Right lung (tissue), 2 donors: ENCODE measurements at regions not wholly inside any gene's neighbourhood (a gene's known extent, or its start where the extent isn't known, plus 50 kb on each side); places are given as distances from the start of the nearest gene placed in this dataset.
"Not testable (repeated sequence)": the region's sequence is repeated elsewhere in the genome, so short reads cannot be mapped to it uniquely, and the experiment has no call there.

Source experiments
- DNase-seq, 2 donors: peaks; one replicate each; pipeline ENCODE4 v3.0.0-alpha.2; 2013

DNA sequence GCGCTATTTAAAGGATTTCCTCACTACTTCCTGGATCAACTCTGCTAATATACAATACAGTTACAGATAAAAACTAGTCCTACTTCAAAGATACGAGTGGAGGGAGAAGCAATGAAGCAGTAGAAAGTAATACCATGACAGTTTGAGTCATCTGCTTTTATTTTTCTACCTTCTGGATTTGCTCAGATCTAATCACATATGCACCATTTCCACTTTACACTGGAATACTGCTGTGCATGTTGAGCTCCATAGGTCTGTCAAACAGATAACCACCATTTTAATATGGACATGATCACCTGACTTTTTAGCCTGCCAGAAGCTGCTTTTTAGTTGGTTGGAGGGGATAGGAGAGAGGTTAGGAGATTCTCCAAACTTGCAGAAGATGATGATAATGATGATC lies 92.5 kb downstream of the MMUT start:
- no peak for DNase-seq

- no peak for DNase-seq
These were observed 96.5 kb downstream of the MMUT start for GRCh38 chr6:49366539-49366938.

GRCh38 chr6:49348561-49348960 lies 114.5 kb downstream of the MMUT start:
- DNase-seq, result no peak

DNA sequence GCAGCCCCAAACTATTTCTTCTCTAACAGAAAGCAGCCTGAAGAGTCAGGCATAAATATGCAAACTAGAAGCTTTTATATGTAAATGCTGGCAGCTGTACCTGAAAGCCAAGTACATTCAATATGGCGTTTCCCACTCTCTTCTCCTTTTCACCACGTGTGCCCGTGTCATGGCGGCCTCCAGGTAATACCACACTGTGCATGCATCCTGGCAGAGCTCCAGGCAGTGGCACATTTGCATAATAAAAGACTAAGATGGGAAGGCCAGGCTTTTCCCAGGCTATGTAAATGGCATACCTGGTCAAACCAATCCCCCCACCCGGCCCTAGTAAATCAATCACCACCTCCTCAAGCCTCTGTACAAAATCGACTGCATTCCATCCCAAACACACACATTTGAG lies 120.6 kb downstream of the MMUT start:
- no peak for DNase-seq

DNA sequence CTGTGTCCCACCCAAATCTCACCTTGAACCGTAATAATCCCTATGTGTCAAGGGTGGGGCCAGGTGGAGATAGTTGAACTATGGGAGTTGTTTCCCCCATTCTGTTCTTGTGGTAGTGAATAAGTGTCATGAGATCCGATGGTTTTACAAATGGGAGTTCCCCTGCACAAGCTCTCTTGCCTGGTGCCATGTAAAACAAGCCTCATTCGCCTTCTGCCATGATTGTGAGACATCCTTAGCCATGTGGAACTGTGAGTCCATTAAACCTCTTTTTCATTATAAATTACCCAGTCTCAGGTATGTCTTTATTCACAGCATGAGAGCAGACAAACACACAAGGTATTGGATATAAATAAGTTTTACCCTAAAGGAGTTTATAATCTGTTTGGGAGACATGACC lies 121.2 kb downstream of the MMUT start:
- no peak for DNase-seq

DNA sequence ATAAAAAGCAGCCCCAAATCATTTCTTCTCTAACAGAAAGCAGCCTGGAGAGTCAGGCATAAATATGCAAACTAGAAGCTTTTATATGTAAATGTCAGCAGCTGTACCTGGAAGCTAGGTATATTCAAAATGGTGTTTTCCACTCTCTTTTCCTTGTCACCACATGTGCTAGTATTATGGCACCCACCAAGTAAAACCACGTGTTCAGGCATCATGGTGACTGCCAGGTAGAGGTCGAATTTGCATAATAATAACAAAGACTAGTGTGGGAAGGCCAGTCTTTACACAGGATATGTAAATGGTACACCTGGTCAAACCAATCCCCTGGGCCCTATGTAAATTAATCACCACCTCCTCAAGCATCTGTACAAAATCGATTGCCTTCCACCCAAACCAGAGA lies 124.0 kb downstream of the MMUT start:
- no peak for DNase-seq

DNA sequence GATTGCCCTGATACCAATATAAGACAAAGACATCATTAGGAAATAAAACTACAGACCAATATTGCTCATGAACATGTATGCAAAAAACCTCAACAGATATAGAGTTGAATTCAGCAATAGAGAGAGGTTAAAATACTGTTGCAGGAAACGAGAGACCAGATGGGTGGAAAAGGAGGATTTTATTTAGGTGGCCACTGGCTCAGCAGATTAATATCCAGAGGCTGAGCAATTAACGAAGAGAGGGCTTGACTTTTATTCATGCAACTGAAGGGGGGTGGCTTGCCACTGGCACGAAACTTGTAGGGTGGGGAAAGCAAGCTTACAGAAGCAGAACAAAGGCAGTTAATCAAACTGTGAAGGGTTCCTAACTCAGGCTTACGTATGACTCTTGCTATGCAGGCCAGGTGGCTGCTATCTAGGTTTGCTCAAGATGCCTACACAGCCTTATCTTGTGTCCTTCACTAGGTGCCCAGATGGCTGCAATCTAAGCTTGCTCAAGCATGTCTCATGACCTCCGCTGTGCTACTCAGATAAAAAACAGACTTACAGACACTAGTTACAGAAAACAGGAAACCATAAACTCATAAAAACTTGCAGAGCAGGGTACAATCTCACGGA lies 126.4 kb downstream of the MMUT start:
- no peak for DNase-seq

- DNase-seq, result no peak
These were observed 129.5 kb downstream of the MMUT start for GRCh38 chr6:49333345-49334125.

- DNase-seq, result no peak
These were observed 130.3 kb downstream of the MMUT start for GRCh38 chr6:49332781-49333180.

GRCh38 chr6:49329186-49329585 lies 133.9 kb downstream of the MMUT start:
- DNase-seq, result peak in 1 of 2 donors; percentile 8

GRCh38 chr6:49328051-49328744 lies 134.9 kb downstream of the MMUT start:
- DNase-seq, result peak; percentile 16 to 19

DNA sequence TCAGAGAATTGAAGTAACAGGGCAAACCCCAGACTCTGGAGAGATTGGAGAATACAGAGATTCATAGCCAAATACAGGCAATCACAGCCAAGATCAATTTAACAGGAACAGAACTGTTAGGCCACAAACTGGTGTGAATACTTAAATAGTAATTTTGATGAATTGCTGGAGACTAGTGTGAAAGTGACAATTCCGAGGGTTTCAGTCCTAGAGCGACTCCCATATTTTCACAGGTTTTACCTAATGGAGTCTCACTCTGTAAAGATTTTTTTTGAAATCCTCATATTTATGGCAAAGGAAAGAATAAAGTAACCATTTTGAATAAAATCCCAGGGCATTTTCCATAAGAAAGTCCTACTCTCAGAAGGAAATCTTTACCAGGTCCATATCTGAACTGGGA lies 135.5 kb downstream of the MMUT start:
- DNase-seq, result no peak

- DNase-seq, result no peak
These were observed 136.0 kb downstream of the MMUT start for GRCh38 chr6:49327005-49327404.

GRCh38 chr6:49326347-49326746 lies 136.7 kb downstream of the MMUT start:
- no peak for DNase-seq

DNA sequence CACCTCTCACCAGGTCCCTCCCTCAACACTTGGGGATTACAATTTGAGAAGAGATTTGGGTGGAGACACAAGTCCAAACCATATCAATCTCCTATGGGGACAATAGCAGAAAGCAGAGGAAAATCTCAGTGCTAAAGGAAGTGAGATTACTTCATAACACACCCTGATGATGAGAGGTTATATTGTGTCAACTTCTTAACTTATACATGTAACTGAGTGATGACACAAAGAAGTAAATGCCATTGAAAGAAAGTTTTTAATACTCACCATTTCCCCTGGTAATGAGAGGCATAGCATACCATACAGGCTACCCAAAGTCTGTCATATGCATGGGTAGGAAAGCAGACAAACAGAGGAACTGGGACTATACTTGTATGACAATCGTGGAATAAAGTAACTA lies 137.2 kb downstream of the MMUT start:
- no peak for DNase-seq

- DNase-seq, result no peak
These were observed 140.2 kb downstream of the MMUT start for GRCh38 chr6:49322861-49323260.

DNA sequence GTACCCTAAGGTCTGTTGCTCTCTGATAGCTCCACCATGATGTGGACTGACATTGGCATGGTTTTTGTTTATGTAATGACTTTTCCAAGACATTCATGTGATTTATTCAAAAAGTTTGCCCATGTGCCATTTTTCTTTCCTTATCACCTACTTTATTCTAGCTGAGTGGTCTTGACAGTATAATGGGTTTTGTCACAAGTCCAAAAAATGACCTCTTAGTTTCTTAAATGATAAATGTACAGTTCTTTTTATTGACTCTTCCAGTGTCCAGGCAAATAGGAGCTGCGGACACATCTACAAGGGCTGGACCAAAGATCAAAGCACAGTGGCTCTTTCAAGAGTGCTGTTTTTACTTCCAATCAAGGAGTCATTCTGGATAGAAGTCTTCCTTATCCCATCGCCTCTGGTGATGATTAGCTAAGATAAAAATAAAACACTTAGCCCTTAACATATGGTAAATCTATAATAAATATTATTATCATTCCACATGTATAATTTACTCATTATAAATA lies 141.4 kb downstream of the MMUT start:
- no peak for DNase-seq

DNA sequence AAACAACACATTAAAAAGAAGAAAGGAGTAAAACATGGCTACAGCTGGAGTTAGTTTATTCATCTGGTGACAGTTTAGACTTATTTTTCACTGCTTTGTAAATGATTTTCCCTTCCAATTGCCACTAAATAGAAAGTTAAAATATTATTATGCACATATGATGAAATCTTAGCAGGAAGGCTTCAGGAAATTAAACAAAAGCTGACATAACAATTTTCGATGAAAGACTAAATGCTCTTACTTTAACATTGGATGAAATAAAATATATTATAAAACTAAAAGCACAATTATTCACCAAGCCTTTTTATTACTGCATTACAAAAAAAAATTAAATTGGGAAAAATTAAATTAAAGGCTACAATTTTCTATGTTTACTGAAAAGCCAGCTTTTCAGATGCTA lies 158.0 kb downstream of the MMUT start:
- no peak for DNase-seq

GRCh38 chr6:49304393-49304792 lies 158.7 kb downstream of the MMUT start:
- not testable (repeated sequence) for DNase-seq

GRCh38 chr6:49300911-49301310 lies 162.1 kb downstream of the MMUT start:
- DNase-seq, result no peak

DNA sequence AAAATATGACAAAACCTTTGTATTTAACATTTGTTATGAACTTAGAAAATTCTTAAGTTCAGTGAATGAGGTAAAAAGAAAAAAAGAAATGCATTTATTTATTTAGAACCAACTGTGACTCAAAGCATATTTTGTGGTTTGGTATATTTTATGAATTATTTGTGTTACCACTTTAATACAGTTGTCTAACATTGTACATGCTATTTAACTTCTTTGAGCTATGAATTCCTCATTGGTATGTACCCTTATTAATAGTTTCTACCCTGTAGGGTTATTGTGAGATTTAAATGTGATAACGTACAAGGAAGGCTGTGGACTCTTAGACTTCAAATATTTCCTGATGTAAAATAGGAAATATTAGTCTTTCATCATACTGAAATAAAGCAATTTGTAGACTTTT lies 162.6 kb downstream of the MMUT start:
- no peak for DNase-seq

- DNase-seq, result no peak
These were observed 163.8 kb downstream of the MMUT start for GRCh38 chr6:49299279-49299678.

GRCh38 chr6:49284180-49284579 lies 178.9 kb downstream of the MMUT start:
- no peak for DNase-seq
